ENCODE measurements at regions not wholly inside any gene's neighbourhood (a gene's known extent, or its start where the extent isn't known, plus 50 kb on each side); places are given as distances from the start of the nearest gene placed in this dataset.

DNA sequence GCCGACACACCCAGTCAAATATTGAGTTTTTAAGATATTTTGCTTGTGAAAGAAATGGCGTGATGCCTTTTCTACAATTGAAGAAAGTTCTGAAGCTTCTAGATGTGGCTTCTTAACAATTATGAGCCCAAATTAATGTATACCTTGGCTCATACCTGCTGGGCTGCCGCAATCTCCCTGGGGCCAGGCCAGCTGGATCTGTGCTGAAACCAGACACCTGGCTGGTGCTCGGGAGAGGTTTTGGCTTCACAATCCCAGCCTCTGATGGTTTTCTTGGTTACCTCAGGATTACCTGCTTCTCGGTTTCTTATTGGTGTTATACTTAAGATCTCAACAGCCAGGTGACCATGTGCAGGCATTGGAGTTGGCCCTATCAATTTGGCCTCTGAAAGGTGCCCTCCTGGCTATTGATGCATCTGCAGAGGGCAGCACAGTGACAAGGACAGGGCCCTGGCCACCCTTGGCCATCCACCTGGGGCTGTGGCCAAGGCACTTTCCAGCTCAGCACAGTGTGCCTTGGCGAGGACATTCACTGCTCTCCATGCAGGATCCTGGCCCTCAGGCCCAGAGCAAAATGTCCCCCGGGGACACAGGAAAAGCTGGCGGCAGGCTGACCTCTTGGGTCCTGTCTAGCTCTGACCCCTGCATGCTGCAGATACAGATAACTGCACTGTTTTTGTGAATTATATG lies 305.0 kb downstream of the ZNF536 start:
- TF ChIP-seq, protein P1, sequence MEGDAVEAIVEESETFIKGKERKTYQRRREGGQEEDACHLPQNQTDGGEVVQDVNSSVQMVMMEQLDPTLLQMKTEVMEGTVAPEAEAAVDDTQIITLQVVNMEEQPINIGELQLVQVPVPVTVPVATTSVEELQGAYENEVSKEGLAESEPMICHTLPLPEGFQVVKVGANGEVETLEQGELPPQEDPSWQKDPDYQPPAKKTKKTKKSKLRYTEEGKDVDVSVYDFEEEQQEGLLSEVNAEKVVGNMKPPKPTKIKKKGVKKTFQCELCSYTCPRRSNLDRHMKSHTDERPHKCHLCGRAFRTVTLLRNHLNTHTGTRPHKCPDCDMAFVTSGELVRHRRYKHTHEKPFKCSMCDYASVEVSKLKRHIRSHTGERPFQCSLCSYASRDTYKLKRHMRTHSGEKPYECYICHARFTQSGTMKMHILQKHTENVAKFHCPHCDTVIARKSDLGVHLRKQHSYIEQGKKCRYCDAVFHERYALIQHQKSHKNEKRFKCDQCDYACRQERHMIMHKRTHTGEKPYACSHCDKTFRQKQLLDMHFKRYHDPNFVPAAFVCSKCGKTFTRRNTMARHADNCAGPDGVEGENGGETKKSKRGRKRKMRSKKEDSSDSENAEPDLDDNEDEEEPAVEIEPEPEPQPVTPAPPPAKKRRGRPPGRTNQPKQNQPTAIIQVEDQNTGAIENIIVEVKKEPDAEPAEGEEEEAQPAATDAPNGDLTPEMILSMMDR (IDR thresholded peaks at IDR 0.05), result no peak
- no peak for TF ChIP-seq EZH2 (IDR thresholded peaks at IDR 0.05)

Measured in neural progenitor cell (in vitro differentiated cells).